Lower leg skin (tissue), 3 donors: ENCODE measurements at regions not wholly inside any gene's neighbourhood (a gene's known extent, or its start where the extent isn't known, plus 50 kb on each side); places are given as distances from the start of the nearest gene placed in this dataset.

Experiments
- CTCF ChIP-seq, 3 donors: fragments of 450-650 bp; IDR thresholded peaks; one replicate each; pipeline ENCODE4 v1.5.1; 2016; ENCODE audit warnings: antibody characterized with exemption in 3 of 3, mild to moderate bottlenecking in 3 of 3, moderate library complexity in 2 of 3
- POLR2A ChIP-seq, 2 donors: fragments of 450-650 bp; IDR thresholded peaks; one replicate each; pipeline ENCODE4 v1.6.1; 2016 to 2017; ENCODE audit warnings: antibody characterized with exemption in 2 of 2, mild to moderate bottlenecking in 1 of 2, moderate library complexity in 1 of 2

GRCh38 chr15:87340370-87340769 is 916.2 kb downstream of the NTRK3 start:
- TF ChIP-seq CTCF (IDR thresholded peaks at IDR 0.05), result no peak
- no peak for TF ChIP-seq POLR2A (IDR thresholded peaks at IDR 0.05)
